NCI-H2107 treated with DMSO at 0.1 percent for 48 hours (cell line): ENCODE measurements at regions not wholly inside any gene's neighbourhood (a gene's known extent, or its start where the extent isn't known, plus 50 kb on each side); places are given as distances from the start of the nearest gene placed in this dataset.
A peak's percentile ranks its signal among the peaks of the same experiment; 100 is the strongest.
"Not testable (repeated sequence)": the region's sequence is repeated elsewhere in the genome, so short reads cannot be mapped to it uniquely, and the experiment has no call there.

Experiments used
- DNase-seq: peaks from one replicate; lab custom pipeline; 2025; ENCODE audit not compliant: unreplicated experiment; lab: John Stamatoyannopoulos, UW

- DNase-seq, result no peak
Measured at GRCh38 chr2:32874931-32875330, 71.8 kb upstream of the LTBP1 start.

GRCh38 chr2:32877587-32878510 lies 68.9 kb upstream of the LTBP1 start:
- no peak for DNase-seq

- not testable (repeated sequence) for DNase-seq
Measured at GRCh38 chr2:32879943-32880342, 66.8 kb upstream of the LTBP1 start.

GRCh38 chr2:32882816-32883810 lies 63.6 kb upstream of the LTBP1 start:
- peak; percentile 26 for DNase-seq

- DNase-seq, result no peak
Measured at GRCh38 chr2:32884346-32884745, 62.4 kb upstream of the LTBP1 start.

GRCh38 chr2:32886397-32887055 lies 60.2 kb upstream of the LTBP1 start:
- not testable (repeated sequence) for DNase-seq

GRCh38 chr2:32887125-32887524 lies 59.6 kb upstream of the LTBP1 start:
- no peak for DNase-seq

GRCh38 chr2:32894119-32894728 lies 52.5 kb upstream of the LTBP1 start:
- DNase-seq, result no peak

GRCh38 chr2:32895424-32895823 lies 51.3 kb upstream of the LTBP1 start:
- DNase-seq, result no peak
